ENCODE measurements at regions not wholly inside any gene's neighbourhood (a gene's known extent, or its start where the extent isn't known, plus 50 kb on each side); places are given as distances from the start of the nearest gene placed in this dataset.
"Not testable (repeated sequence)": the region's sequence is repeated elsewhere in the genome, so short reads cannot be mapped to it uniquely, and the experiment has no call there.

GRCh38 chr12:107369679-107370078, 276.3 kb upstream of the CRY1 start:
- Mint-ChIP-seq H3K27me3 (ENCODE audit: low read depth in 3 of 3) (peaks cover 2 to 9% (median 7%) of the 10 kb centered on the region in 3 donors), H3K4me1 (peaks cover 58 to 61% of the 10 kb centered on the region in 2 donors), H3K9me3 (no peaks in the 10 kb centered on the region), H3K4me3 (peak overlapping the region; percentile 71 to 85 (median 80)), H3K36me3 (no peaks in the 10 kb centered on the region), H3K27ac (peak overlapping the region; percentile 66 to 89 (median 82))
- DNase-seq = peak; percentile 30 to 37 (median 31)

GRCh38 chr12:107372229-107372658, 278.9 kb upstream of the CRY1 start:
- H3K36me3 Mint-ChIP-seq = no peaks in the 10 kb centered on the region
- peak; percentile 25 to 31 (median 28) for DNase-seq
- peak overlapping the region; percentile 53 to 77 (median 64) for H3K27ac Mint-ChIP-seq
- H3K4me3 Mint-ChIP-seq = peak overlapping the region; percentile 8 to 58 (median 39)
- H3K9me3 Mint-ChIP-seq = no peaks in the 10 kb centered on the region
- H3K4me1 Mint-ChIP-seq = peaks cover 61 to 66% of the 10 kb centered on the region in 2 donors
- peaks cover 2 to 12% (median 6%) of the 10 kb centered on the region in 3 donors for H3K27me3 Mint-ChIP-seq (ENCODE audit: low read depth in 3 of 3)

DNA sequence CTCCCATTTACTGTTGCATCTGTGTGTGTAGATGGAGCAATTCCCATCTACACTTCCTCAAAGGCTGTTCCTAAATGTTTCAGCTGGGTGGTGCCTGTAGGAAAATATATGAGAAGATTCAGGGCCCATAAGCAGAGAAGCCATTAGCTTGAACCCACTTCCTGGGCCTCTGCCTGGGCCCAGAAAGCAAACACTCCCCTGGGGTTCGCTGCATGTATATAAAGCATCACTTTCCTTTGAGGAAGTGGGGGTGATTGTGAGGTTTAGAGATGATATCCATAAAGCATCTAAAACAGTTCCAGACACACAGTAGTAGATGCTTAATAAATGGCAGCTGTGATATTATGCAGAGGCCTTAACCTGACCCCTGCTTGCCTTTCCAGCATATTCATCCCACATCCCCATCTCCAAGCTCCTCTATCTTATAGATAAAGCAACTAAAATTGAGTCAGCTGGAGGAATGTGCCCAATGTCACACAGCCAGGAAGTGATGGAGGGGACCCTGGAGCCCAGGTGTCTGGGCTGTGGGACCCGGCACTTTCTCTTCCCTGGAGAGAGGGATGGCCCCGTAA, 280.0 kb upstream of the CRY1 start:
- H3K36me3 Mint-ChIP-seq = no peaks in the 10 kb centered on the region
- H3K9me3 Mint-ChIP-seq = no peaks in the 10 kb centered on the region
- peaks cover 58 to 64% of the 10 kb centered on the region in 2 donors for H3K4me1 Mint-ChIP-seq

DNA sequence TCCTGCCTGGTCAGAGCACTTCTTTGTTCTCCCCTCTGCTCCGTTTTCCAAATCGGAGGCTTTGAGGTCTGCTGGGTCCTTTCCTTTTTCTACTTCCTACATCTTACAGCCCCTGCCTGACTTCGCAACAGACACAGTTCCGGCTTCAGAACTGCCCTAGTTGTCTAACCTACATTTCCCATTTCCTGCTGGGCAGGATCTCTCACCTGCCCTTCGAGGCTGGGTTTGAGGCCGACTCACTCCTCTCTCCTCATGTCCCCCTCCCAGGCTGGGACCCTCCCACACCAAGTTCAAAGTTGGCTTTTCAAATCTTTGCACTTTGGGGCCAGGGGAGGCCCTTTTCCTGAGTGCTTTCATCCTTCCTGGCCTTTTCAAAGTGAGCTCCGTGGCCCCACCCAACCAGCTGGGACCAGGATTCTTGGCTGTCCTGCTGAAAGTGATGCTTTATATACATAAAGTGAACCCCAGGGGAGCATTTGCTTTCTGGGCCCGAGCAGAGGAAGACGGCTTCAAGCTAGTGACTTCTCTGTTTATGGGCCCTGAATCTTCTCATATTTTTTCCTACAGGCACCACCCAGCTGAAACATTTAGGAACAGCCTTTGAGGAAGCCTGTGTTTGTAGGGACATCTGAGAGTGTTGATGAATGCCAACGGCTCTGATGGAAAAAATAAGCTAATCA, 281.0 kb upstream of the CRY1 start:
- DNase-seq = no peak
- Mint-ChIP-seq H3K9me3 (no peaks in the 10 kb centered on the region), H3K4me1 (peaks cover 48 to 54% of the 10 kb centered on the region in 2 donors), H3K36me3 (no peaks in the 10 kb centered on the region), H3K4me3 (peak overlapping the region in 3 of 5 donors; percentile 42 to 50 (median 44)), H3K27me3 (ENCODE audit: low read depth in 3 of 3) (peaks cover 2 to 12% (median 6%) of the 10 kb centered on the region in 3 donors), H3K27ac (peak overlapping the region in 4 of 6 donors; percentile 41 to 76 (median 62))

More for the DNA sequence above, 280.0 kb upstream of the CRY1 start:
- no peak for DNase-seq
- Mint-ChIP-seq H3K27me3 (ENCODE audit: low read depth in 3 of 3) (peaks cover 2 to 12% (median 6%) of the 10 kb centered on the region in 3 donors), H3K27ac (peak overlapping the region in 5 of 6 donors; percentile 8 to 64 (median 53)), H3K4me3 (peak overlapping the region in 4 of 5 donors; percentile 10 to 52 (median 34))

- peaks cover 0 to 10% (median 3%) of the 10 kb centered on the region in 3 donors for H3K27me3 Mint-ChIP-seq (ENCODE audit: low read depth in 3 of 3)
- H3K36me3 Mint-ChIP-seq = no peaks in the 10 kb centered on the region
- peaks cover 39 to 45% of the 10 kb centered on the region in 2 donors for H3K4me1 Mint-ChIP-seq
- no peak for DNase-seq
- H3K9me3 Mint-ChIP-seq = no peaks in the 10 kb centered on the region
- no peak overlapping the region for H3K4me3 Mint-ChIP-seq
- peak overlapping the region in 1 of 6 donors; percentile 76 for H3K27ac Mint-ChIP-seq
These were observed 281.9 kb upstream of the CRY1 start for GRCh38 chr12:107375231-107375630.

- no peak overlapping the region for H3K4me3 Mint-ChIP-seq
- H3K36me3 Mint-ChIP-seq = no peaks in the 10 kb centered on the region
- no peak for DNase-seq
- peaks cover 22 to 23% of the 10 kb centered on the region in 2 donors for H3K4me1 Mint-ChIP-seq
- H3K9me3 Mint-ChIP-seq = no peaks in the 10 kb centered on the region
- peaks cover 0 to 7% (median 3%) of the 10 kb centered on the region in 3 donors for H3K27me3 Mint-ChIP-seq (ENCODE audit: low read depth in 3 of 3)
- no peak overlapping the region for H3K27ac Mint-ChIP-seq
These were observed 284.4 kb upstream of the CRY1 start for GRCh38 chr12:107377596-107378385.

DNA sequence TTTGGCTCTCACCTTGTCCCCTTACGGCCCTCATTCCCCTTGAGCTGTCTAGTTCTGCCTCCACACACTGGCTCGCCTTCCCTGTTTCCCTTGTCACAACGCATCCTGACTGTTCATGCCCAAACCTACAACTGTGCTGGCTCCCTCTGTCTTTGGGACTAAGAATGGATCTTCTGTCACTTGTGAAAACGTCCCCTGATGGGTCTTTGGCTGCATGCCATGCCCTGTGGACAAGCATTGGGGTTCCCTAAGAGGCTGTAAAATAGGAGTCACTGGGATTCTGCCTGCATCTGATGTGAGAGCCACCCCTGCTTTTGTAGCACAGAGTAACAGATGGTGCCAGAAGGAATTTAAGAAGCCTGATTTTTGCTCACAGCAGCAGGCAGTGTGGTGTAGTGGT, 285.3 kb upstream of the CRY1 start:
- no peaks in the 10 kb centered on the region for H3K9me3 Mint-ChIP-seq
- DNase-seq = no peak
- no peaks in the 10 kb centered on the region for H3K36me3 Mint-ChIP-seq
- no peak overlapping the region for H3K27ac Mint-ChIP-seq
- H3K27me3 Mint-ChIP-seq (ENCODE audit: low read depth in 3 of 3) = peaks cover 0 to 6% (median 3%) of the 10 kb centered on the region in 3 donors
- H3K4me3 Mint-ChIP-seq = no peak overlapping the region
- peaks cover 14 to 15% of the 10 kb centered on the region in 2 donors for H3K4me1 Mint-ChIP-seq

- not testable (repeated sequence) for H3K36me3 Mint-ChIP-seq; H3K27me3 Mint-ChIP-seq (ENCODE audit: low read depth in 3 of 3); H3K4me1 Mint-ChIP-seq; H3K9me3 Mint-ChIP-seq; DNase-seq; H3K4me3 Mint-ChIP-seq
- H3K27ac Mint-ChIP-seq = peak overlapping the region in 1 of 6 donors; percentile 17
These were observed 285.9 kb upstream of the CRY1 start for GRCh38 chr12:107379142-107379851.

- peaks cover 0 to 3% of the 10 kb centered on the region in 2 donors for H3K4me1 Mint-ChIP-seq
These were observed 286.7 kb upstream of the CRY1 start for GRCh38 chr12:107379852-107380567.

GRCh38 chr12:107384645-107385044, 291.3 kb upstream of the CRY1 start:
- no peak for DNase-seq
- H3K4me3 Mint-ChIP-seq = no peak overlapping the region
- H3K27me3 Mint-ChIP-seq (ENCODE audit: low read depth in 3 of 3) = peaks cover 2 to 7% (median 4%) of the 10 kb centered on the region in 3 donors
- H3K36me3 Mint-ChIP-seq = peaks cover 0 to 3% (median 0%) of the 10 kb centered on the region in 3 donors
- peaks cover 0 to 8% of the 10 kb centered on the region in 2 donors for H3K4me1 Mint-ChIP-seq
- no peaks in the 10 kb centered on the region for H3K9me3 Mint-ChIP-seq
- H3K27ac Mint-ChIP-seq = no peak overlapping the region

More at GRCh38 chr12:107379852-107380567, 286.7 kb upstream of the CRY1 start:
- Mint-ChIP-seq H3K36me3 (no peaks in the 10 kb centered on the region), H3K27ac (no peak overlapping the region), H3K9me3 (no peaks in the 10 kb centered on the region), H3K4me3 (no peak overlapping the region), H3K27me3 (ENCODE audit: low read depth in 3 of 3) (peaks cover 0 to 5% (median 0%) of the 10 kb centered on the region in 3 donors)
- no peak for DNase-seq

DNA sequence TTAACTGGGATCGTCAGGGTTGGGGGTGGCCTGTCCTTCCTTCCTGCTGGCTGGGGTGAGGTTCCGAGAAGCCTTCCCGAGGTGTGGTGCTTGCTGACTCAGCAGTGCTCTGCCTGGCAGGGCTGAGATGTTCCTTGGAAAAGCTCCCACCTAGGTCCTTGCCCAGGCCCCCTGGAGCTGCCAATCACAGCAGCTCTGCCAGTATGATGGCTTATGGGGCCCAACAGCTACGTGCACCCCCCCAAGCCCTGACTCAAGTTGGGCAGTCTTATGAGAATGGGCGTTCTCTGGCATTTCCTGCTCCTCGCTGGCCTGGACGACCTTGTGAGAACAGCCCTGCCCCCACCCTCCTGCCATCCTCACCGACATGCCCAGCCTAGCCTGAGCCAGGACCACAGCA, 292.2 kb upstream of the CRY1 start:
- H3K27ac Mint-ChIP-seq = no peak overlapping the region

GRCh38 chr12:107386569-107386968, 293.2 kb upstream of the CRY1 start:
- Mint-ChIP-seq H3K9me3 (no peaks in the 10 kb centered on the region), H3K27me3 (ENCODE audit: low read depth in 3 of 3) (peaks cover 2 to 8% (median 7%) of the 10 kb centered on the region in 3 donors), H3K27ac (peak overlapping the region in 2 of 6 donors; percentile 18 to 54), H3K4me1 (peaks cover 0 to 10% of the 10 kb centered on the region in 2 donors), H3K36me3 (peaks cover 0 to 8% (median 0%) of the 10 kb centered on the region in 3 donors), H3K4me3 (no peak overlapping the region)
- DNase-seq = no peak

More for the DNA sequence above, 292.2 kb upstream of the CRY1 start:
- H3K27me3 Mint-ChIP-seq (ENCODE audit: low read depth in 3 of 3) = peaks cover 2 to 8% (median 7%) of the 10 kb centered on the region in 3 donors
- no peak overlapping the region for H3K4me3 Mint-ChIP-seq
- no peaks in the 10 kb centered on the region for H3K9me3 Mint-ChIP-seq
- DNase-seq = no peak
- peaks cover 0 to 10% of the 10 kb centered on the region in 2 donors for H3K4me1 Mint-ChIP-seq
- H3K36me3 Mint-ChIP-seq = peaks cover 0 to 5% (median 0%) of the 10 kb centered on the region in 3 donors
